GM12874 (cell line): ENCODE measurements at regions not wholly inside any gene's neighbourhood (a gene's known extent, or its start where the extent isn't known, plus 50 kb on each side); places are given as distances from the start of the nearest gene placed in this dataset.

Experiments used
- CTCF ChIP-seq: IDR thresholded peaks from 2 replicates; pipeline ENCODE4 v1.5.1; 2011; ENCODE audit warnings: low read depth, mild to moderate bottlenecking, control low read depth, low read length, moderate library complexity; ENCODE audit not compliant: insufficient read depth

GRCh38 chr12:73445658-73446324 lies 1091.8 kb upstream of the ATXN7L3B start:
- TF ChIP-seq CTCF: no peak

DNA sequence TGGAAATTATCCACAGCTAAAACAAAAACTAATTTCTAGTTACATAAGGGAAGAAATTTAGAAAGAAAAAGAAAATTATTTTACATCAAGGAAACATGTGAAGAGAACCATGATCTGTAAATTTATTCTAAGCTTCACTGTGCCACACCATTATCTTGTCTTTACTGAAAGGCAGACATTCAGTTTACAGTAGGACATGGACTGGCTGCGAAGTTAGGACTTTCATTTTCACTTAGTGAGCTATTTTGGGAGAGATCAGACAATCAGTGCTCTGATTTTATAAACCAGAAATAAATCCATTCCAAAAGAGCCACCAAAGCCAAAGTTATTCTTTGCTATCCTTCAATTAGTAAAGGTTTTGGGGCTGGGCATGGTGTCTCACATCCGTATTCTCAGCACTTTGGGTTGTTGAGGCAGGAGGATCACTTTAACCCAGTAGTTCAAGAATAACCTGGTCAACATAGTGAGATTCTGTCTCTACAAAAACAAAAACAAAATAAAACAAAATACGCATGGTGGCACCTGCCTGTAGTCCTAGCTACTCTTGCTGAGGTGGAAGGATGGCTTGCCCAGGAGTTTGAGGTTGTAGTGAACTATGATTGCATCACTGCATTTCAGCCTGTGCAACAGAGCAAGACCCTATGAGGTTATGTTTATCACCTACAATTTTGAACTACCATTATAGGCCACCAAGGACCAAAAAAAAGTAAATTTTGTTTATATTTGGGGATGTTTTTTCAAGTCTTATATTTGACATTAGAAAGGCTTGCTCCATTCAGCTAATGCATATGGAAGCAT lies 1084.8 kb upstream of the ATXN7L3B start:
- TF ChIP-seq CTCF: no peak

DNA sequence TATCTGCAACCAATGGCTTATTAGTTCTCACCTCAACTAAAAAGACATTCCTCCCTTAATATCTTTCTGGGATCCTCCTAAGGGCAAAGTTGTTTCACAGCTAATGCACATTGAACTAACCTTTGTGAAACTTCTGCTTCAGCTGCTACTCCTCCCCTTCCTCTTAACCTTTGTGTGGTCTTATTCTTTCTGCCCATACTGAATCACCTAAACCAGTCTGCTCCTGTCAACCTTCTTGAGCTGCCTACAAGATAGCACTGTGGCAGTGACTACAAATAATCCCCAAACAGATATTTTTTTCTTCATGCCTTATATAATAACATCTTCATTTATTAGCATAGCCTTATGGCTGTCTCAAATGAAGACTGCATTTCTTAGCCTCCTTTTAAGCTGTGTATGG lies 1077.4 kb upstream of the ATXN7L3B start:
- TF ChIP-seq CTCF: no peak

GRCh38 chr12:73465106-73465505 lies 1072.5 kb upstream of the ATXN7L3B start:
- no peak for TF ChIP-seq CTCF

- no peak for TF ChIP-seq CTCF
These were observed 1051.4 kb upstream of the ATXN7L3B start for GRCh38 chr12:73486256-73486655.

- TF ChIP-seq CTCF: no peak
These were observed 1031.0 kb upstream of the ATXN7L3B start for GRCh38 chr12:73506611-73507010.

GRCh38 chr12:73514672-73515071 lies 1023.0 kb upstream of the ATXN7L3B start:
- TF ChIP-seq CTCF: 0 out of 2 replicates have a peak, but pooled peaks have one; percentile 7
